Smooth muscle cell (in vitro differentiated cells): ENCODE measurements at regions not wholly inside any gene's neighbourhood (a gene's known extent, or its start where the extent isn't known, plus 50 kb on each side); places are given as distances from the start of the nearest gene placed in this dataset.

ENCODE experiments used
- DNase-seq: peaks from one replicate; lab custom pipeline; 2025; ENCODE audit not compliant: unreplicated experiment; lab: John Stamatoyannopoulos, UW
- H2AFZ ChIP-seq: fragments of 200-600 bp; sonication (generic); 2 replicates; pipeline ENCODE4 v1.6.0; 2016; ENCODE audit warnings: antibody characterized with exemption, low read depth, mild to moderate bottlenecking
- H3F3A ChIP-seq: fragments of 200-600 bp; sonication (generic); 2 replicates; pipeline ENCODE4 v1.6.0; 2017; ENCODE audit warnings: antibody characterized with exemption, low read depth
- H3K27ac ChIP-seq: fragments of 200-600 bp; sonication (generic); 2 replicates; pipeline ENCODE4 v1.5.1; 2016; ENCODE audit warnings: low read depth, mild to moderate bottlenecking
- H3K27me3 ChIP-seq: fragments of 200-600 bp; sonication (generic); 2 replicates; pipeline ENCODE4 v1.6.1; 2016; ENCODE audit warnings: low read depth, mild to moderate bottlenecking
- H3K36me3 ChIP-seq: fragments of 200-600 bp; sonication (generic); 2 replicates; pipeline ENCODE4 v1.5.1; 2016; ENCODE audit warnings: low read depth
- H3K4me1 ChIP-seq: fragments of 200-600 bp; sonication (generic); 2 replicates; pipeline ENCODE4 v1.5.1; 2016; ENCODE audit warnings: low read depth
- H3K4me2 ChIP-seq: fragments of 200-600 bp; sonication (generic); 2 replicates; pipeline ENCODE4 v1.6.0; 2016; ENCODE audit warnings: mild to moderate bottlenecking
- H3K4me3 ChIP-seq: fragments of 200-600 bp; sonication (generic); 2 replicates; pipeline ENCODE4 v1.5.1; 2016; ENCODE audit warnings: mild to moderate bottlenecking
- H3K79me2 ChIP-seq: fragments of 200-600 bp; sonication (generic); 2 replicates; pipeline ENCODE4 v1.6.0; 2016; ENCODE audit warnings: low read depth, mild to moderate bottlenecking
- H3K9ac ChIP-seq: fragments of 200-600 bp; sonication (generic); 2 replicates; pipeline ENCODE4 v1.6.0; 2016; ENCODE audit warnings: low read depth
- H3K9me3 ChIP-seq: fragments of 200-600 bp; sonication (generic); replicated peaks from 2 replicates; pipeline ENCODE4 v1.5.1; 2016; ENCODE audit warnings: low read depth
- H4K20me1 ChIP-seq: fragments of 200-600 bp; sonication (generic); 2 replicates; pipeline ENCODE4 v1.6.0; 2016; ENCODE audit warnings: low read depth
- WGBS: methylation state at CpG from one replicate; pipeline ENCODE4 v1.1.7; 2016; ENCODE audit warnings: low lambda C conversion rate; 5-methylcytosine and 5-hydroxymethylcytosine counted together
- TF ChIP-seq, protein P1 (sequence below): fragments of 200-600 bp; sonication (generic); IDR thresholded peaks from 2 replicates; pipeline ENCODE4 v1.5.1; 2017; ENCODE audit warnings: borderline replicate concordance, mild to moderate bottlenecking, antibody characterized with exemption; ENCODE audit not compliant: insufficient read depth, poor library complexity, severe bottlenecking

DNA sequence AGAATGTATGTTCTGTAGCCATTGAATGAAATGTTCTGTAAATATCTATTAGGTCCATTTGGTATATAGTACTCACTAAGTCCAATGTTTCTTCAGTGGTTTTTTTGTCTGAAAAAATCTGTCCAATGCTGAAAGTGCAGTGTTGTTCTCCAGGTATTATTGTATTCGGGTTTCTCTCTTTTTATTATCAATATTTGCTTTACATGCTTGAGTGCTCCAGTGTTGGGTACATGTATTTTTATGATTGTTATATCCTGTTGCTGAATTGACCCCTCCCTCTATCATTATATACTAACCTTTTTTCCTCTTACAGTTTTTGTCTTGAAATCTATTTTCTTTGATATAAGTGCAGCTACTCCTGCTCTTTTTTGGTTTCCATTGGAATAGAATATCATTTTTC, 382.2 kb downstream of the CCER1 start:
- Histone ChIP-seq H3K79me2 (no peaks in the 10 kb centered on the region), H3K27me3 (no peaks in the 10 kb centered on the region), H3K9me3 (no peaks in the 10 kb centered on the region), H3K36me3 (no peaks in the 10 kb centered on the region), H3F3A (no peaks in the 10 kb centered on the region), H3K4me1 (no peaks in the 10 kb centered on the region), H4K20me1 (no peaks in the 10 kb centered on the region), H3K4me2 (no peak overlapping the region), H3K27ac (no peak overlapping the region), H2AFZ (no peak overlapping the region), H3K9ac (no peak overlapping the region), H3K4me3 (no peak overlapping the region)
- DNase-seq: no peak
- 33% methylated on average over 1 of the region's 1 CpG for WGBS
- TF ChIP-seq, protein P1, sequence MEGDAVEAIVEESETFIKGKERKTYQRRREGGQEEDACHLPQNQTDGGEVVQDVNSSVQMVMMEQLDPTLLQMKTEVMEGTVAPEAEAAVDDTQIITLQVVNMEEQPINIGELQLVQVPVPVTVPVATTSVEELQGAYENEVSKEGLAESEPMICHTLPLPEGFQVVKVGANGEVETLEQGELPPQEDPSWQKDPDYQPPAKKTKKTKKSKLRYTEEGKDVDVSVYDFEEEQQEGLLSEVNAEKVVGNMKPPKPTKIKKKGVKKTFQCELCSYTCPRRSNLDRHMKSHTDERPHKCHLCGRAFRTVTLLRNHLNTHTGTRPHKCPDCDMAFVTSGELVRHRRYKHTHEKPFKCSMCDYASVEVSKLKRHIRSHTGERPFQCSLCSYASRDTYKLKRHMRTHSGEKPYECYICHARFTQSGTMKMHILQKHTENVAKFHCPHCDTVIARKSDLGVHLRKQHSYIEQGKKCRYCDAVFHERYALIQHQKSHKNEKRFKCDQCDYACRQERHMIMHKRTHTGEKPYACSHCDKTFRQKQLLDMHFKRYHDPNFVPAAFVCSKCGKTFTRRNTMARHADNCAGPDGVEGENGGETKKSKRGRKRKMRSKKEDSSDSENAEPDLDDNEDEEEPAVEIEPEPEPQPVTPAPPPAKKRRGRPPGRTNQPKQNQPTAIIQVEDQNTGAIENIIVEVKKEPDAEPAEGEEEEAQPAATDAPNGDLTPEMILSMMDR: no peak

DNA sequence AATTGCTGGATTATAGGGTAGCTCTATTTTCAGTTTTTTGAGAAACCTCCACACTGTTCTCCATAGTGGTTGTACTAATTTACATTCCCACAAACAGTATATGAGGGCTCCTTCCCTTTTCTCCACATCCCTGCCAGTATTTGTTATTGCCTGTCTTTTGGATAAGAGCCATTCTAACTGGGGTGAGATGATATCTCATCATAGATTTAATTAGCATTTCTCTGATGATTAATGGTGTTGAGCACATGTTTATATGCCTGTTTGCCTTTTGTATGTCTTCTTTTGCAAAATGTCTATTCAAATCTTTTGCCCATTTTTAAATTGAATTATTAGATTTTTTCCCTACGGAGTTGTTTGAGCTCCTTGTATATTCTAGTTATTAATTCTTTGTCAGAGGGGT, 385.3 kb downstream of the CCER1 start:
- Histone ChIP-seq H3K4me1 (no peaks in the 10 kb centered on the region), H3F3A (no peaks in the 10 kb centered on the region), H4K20me1 (no peaks in the 10 kb centered on the region), H3K27ac (no peak overlapping the region), H3K4me3 (no peak overlapping the region), H3K27me3 (no peaks in the 10 kb centered on the region), H3K4me2 (no peak overlapping the region), H3K9ac (no peak overlapping the region), H3K36me3 (no peaks in the 10 kb centered on the region), H2AFZ (no peak overlapping the region), H3K9me3 (no peaks in the 10 kb centered on the region), H3K79me2 (no peaks in the 10 kb centered on the region)
- TF ChIP-seq, protein P1: no peak
- WGBS: 97% methylated on average over 1 of the region's 1 CpG
- DNase-seq: no peak

DNA sequence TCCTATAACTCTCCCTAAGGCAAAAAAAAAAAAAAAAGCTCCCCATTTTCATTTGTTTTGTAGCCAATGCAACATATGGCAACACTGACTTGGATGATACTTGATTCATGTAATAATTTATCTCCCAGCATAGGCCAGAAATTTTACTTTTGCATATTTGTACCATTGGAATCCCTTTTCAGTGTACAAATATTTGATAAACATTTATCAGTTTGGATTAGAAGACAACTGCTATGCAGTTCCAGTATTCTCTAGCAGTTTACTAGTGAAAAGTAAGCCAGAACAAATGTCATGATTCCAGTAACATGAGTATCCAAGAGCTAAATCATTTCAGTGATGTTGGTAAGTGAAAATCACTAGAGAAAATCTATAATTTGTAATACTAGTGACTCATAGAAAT, 392.3 kb downstream of the CCER1 start:
- Histone ChIP-seq H3K79me2 (no peaks in the 10 kb centered on the region), H3K27ac (no peak overlapping the region), H4K20me1 (no peaks in the 10 kb centered on the region), H3K9ac (no peak overlapping the region), H3F3A (no peaks in the 10 kb centered on the region), H3K4me1 (no peaks in the 10 kb centered on the region), H3K9me3 (no peaks in the 10 kb centered on the region), H3K36me3 (no peaks in the 10 kb centered on the region), H3K4me3 (no peak overlapping the region), H3K27me3 (no peaks in the 10 kb centered on the region), H3K4me2 (no peak overlapping the region), H2AFZ (no peak overlapping the region)
- TF ChIP-seq, protein P1: no peak
- DNase-seq: no peak

DNA sequence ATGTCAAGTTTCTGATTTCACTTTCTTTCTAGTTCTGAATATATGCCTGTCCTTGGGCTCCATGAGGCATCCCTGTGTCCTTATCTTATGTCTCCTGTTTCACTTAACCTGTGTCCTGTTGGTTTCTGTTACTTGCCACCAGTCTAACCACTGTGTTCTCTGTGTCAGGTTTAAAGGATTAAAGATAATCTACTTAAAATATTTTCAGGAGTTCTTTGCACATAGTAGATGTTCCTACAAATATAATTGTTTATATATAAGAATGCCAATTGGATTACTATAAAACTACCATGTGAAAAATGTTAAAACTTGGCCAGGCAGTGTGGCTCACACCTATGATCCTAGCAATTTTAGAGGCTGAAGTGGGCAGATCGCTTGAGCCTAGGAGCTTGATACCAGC, 406.4 kb downstream of the CCER1 start:
- H3K4me2 ChIP-seq: no peak overlapping the region
- no peak overlapping the region for H2AFZ ChIP-seq
- no peaks in the 10 kb centered on the region for H3K36me3 ChIP-seq
- TF ChIP-seq, protein P1: no peak
- H3K9ac ChIP-seq: no peak overlapping the region
- DNase-seq: no peak
- H3K4me3 ChIP-seq: no peak overlapping the region
- no peaks in the 10 kb centered on the region for H3K4me1 ChIP-seq
- 74% methylated on average over 1 of the region's 1 CpG for WGBS
- no peaks in the 10 kb centered on the region for H4K20me1 ChIP-seq
- H3K27me3 ChIP-seq: no peaks in the 10 kb centered on the region
- H3K27ac ChIP-seq: no peak overlapping the region
- H3K79me2 ChIP-seq: no peaks in the 10 kb centered on the region
- no peaks in the 10 kb centered on the region for H3K9me3 ChIP-seq
- no peaks in the 10 kb centered on the region for H3F3A ChIP-seq
